Endothelial cell of umbilical vein (primary cell): ENCODE measurements at regions not wholly inside any gene's neighbourhood (a gene's known extent, or its start where the extent isn't known, plus 50 kb on each side); places are given as distances from the start of the nearest gene placed in this dataset.

Experiments
- BruUV-seq: library from RNA; stranded (reverse); fragments of 400-500 nt; replicated peaks from 2 replicates; lab custom pipeline; 2021; lab: Mats Ljungman, UMichigan
- CTCF ChIA-PET: fragments of 300-600, 350-600 bp; sonication (Branson Sonifier 250); formaldehyde crosslinking; loops from one replicate; lab custom pipeline; 2021; ENCODE audit warnings: antibody characterized with exemption, inconsistent platforms; lab: Charles Lee
- POLR2A ChIA-PET: fragments of 300-600, 350-600 bp; sonication (Branson Sonifier 250); formaldehyde crosslinking; loops from one replicate; lab custom pipeline; 2021; ENCODE audit warnings: antibody characterized with exemption, inconsistent platforms; lab: Charles Lee
- DNase-seq: peaks from one replicate; pipeline ENCODE4 v3.0.0-alpha.2; 2011; ENCODE audit warnings: low read depth, low spot score
- FAIRE-seq: peaks from 2 replicates; lab custom pipeline; 2011; peaks lifted over from hg19 to GRCh38; lab: Jason Lieb, UNC
- H2AFZ ChIP-seq: 2 replicates; pipeline ENCODE4 v1.6.0; 2012; ENCODE audit warnings: low read depth, low read length, control low read depth, inconsistent platforms
- H3K27ac ChIP-seq: 2 replicates; pipeline ENCODE4 v1.5.1; 2011; ENCODE audit warnings: low read depth, mild to moderate bottlenecking, control low read depth, low read length, moderate library complexity; ENCODE audit not compliant: insufficient read depth
- H3K27me3 ChIP-seq, 2 experiments: 2 replicates each; pipeline versions ENCODE4 v1.6.0 to v1.6.1; 2011; ENCODE audit warnings: low read length in 2 of 2, mixed read lengths in 1 of 2; ENCODE audit not compliant: control insufficient read depth in 2 of 2, insufficient read depth in 2 of 2
- H3K36me3 ChIP-seq, 2 experiments: 2 replicates in 1 of 2; 3 replicates in 1 of 2; pipeline ENCODE4 v1.5.1; 2011; ENCODE audit warnings: low read length in 2 of 2, mild to moderate bottlenecking in 1 of 2, moderate library complexity in 1 of 2; ENCODE audit not compliant: control insufficient read depth in 2 of 2, insufficient read depth in 2 of 2; ENCODE audit errors: extremely low read depth in 1 of 2
- H3K4me1 ChIP-seq: 3 replicates; pipeline ENCODE4 v1.5.1; 2011; ENCODE audit warnings: mild to moderate bottlenecking, low read length; ENCODE audit not compliant: control insufficient read depth, insufficient read depth; ENCODE audit errors: extremely low read depth
- H3K4me2 ChIP-seq: 2 replicates; pipeline ENCODE4 v1.6.1; 2011; ENCODE audit warnings: low read length, control low read depth, mixed read lengths; ENCODE audit not compliant: insufficient read depth
- H3K4me3 ChIP-seq, 3 experiments: fragments of 200-600 bp in 1 of 3; sonication (generic), shearing (Covaris generic) in 1 of 3; replicated peaks in 1 of 3; 2 replicates each; pipeline ENCODE4 v1.5.1; 2011 to 2016; ENCODE audit warnings: control low read depth in 3 of 3, low read length in 3 of 3, mild to moderate bottlenecking in 2 of 3, inconsistent platforms in 1 of 3, low read depth in 1 of 3, moderate library complexity in 1 of 3; ENCODE audit not compliant: insufficient read depth in 1 of 3
- H3K79me2 ChIP-seq: 2 replicates; pipeline ENCODE4 v1.6.0; 2012; ENCODE audit warnings: low read length, inconsistent platforms; ENCODE audit not compliant: control insufficient read depth, insufficient read depth
- H3K9ac ChIP-seq: replicated peaks from 2 replicates; pipeline ENCODE3; 2011; ENCODE audit warnings: low read length, control low read depth; ENCODE audit not compliant: insufficient read depth; ENCODE audit errors: extremely low read depth
- H3K9me1 ChIP-seq: replicated peaks from 3 replicates; pipeline ENCODE4 v1.6.0; 2011; ENCODE audit warnings: mild to moderate bottlenecking, low read length; ENCODE audit not compliant: control insufficient read depth, insufficient read depth; ENCODE audit errors: extremely low read depth
- H3K9me3 ChIP-seq: replicated peaks from 2 replicates; pipeline ENCODE4 v1.5.1; 2012; ENCODE audit warnings: low read length, inconsistent platforms; ENCODE audit not compliant: control insufficient read depth, insufficient read depth
- H4K20me1 ChIP-seq: replicated peaks from 2 replicates; pipeline ENCODE3; 2011; ENCODE audit warnings: mild to moderate bottlenecking, low read length; ENCODE audit not compliant: control insufficient read depth, insufficient read depth; ENCODE audit errors: extremely low read depth
- EZH2 ChIP-seq: IDR thresholded peaks from 2 replicates; pipeline ENCODE4 v1.6.1; 2012; ENCODE audit warnings: borderline replicate concordance, low read depth, mild to moderate bottlenecking, moderate library complexity, low read length, inconsistent platforms; ENCODE audit not compliant: severe bottlenecking
- FOS ChIP-seq: IDR thresholded peaks from 2 replicates; pipeline ENCODE4 v1.6.1; 2011; ENCODE audit warnings: mild to moderate bottlenecking, low read length, moderate library complexity, borderline replicate concordance; ENCODE audit not compliant: insufficient read depth
- JUN ChIP-seq: IDR thresholded peaks from 2 replicates; pipeline ENCODE4 v1.6.1; 2011; ENCODE audit warnings: borderline replicate concordance, low read depth; ENCODE audit not compliant: insufficient read length, insufficient read depth
- MYC ChIP-seq: IDR thresholded peaks from one replicate; pipeline ENCODE4 v1.6.1; 2011; ENCODE audit warnings: mild to moderate bottlenecking, low read depth, low read length
- POLR2A ChIP-seq: IDR thresholded peaks from 2 replicates; pipeline ENCODE4 v1.6.1; 2012; ENCODE audit warnings: low read depth, mild to moderate bottlenecking, control low read depth, low read length
- dilution Hi-C: fragments of 300-500 bp; cut with MboI; formaldehyde crosslinking; loops from one replicate; pipeline ENCODE4 v1.15.0; 2019; ENCODE audit warnings: low sequenced_read_pairs; ENCODE audit not compliant: extremely low pct_ligation_motif_present
- intact Hi-C: fragments of 100-400 bp; cut with micrococcal nuclease; formaldehyde crosslinking; loops from one replicate; pipeline ENCODE4 v1.10.0; 2022
- TF ChIP-seq, protein P1 (sequence below): IDR thresholded peaks from 2 replicates; pipeline ENCODE4 v1.6.1; 2011; ENCODE audit not compliant: insufficient read depth, insufficient read length
- TF ChIP-seq, protein P2 (sequence below), 2 donors: IDR thresholded peaks; 1 replicate in 1 of 2; 2 replicates in 1 of 2; pipeline ENCODE4 v1.5.1; 2011; ENCODE audit warnings: low read length in 2 of 2, mild to moderate bottlenecking in 2 of 2, moderate library complexity in 2 of 2, control low read depth in 1 of 2, inconsistent platforms in 1 of 2, low read depth in 1 of 2; ENCODE audit not compliant: insufficient read depth in 1 of 2; ENCODE audit errors: extremely low read depth in 1 of 2

DNA sequence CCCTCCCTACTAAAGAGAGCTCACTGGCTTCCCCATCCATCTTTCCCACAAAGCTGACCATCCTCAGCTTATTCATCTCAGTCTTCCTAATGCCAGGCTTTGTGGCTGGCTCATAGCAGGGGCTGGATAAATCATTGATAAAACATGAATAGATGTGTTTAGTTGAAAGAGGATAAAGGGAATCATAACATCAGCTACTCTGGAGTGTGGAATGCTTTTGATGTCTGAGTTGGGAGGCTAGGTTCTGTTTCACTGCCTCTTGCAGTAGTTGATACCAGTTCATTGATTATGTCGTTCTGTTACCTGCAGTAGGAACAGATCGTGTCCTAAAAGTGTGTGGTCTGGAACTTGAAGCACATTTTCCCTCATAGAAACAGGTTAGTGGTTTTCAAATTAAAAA, 66.3 kb upstream of the HK2 start:
- intact Hi-C loops (no loop called here), dilution Hi-C loops (no loop called here)
- Histone ChIP-seq H3K9ac (no peak overlapping the region), H3K27me3 (peaks cover 2% of the 10 kb centered on the region in 2 experiments), H4K20me1 (no peaks in the 10 kb centered on the region), H3K4me2 (no peak overlapping the region), H3K27ac (no peak overlapping the region), H3K36me3 (no peaks in the 10 kb centered on the region), H2AFZ (no peak overlapping the region), H3K4me3 (no peak overlapping the region), H3K4me1 (peaks cover 14% of the 10 kb centered on the region), H3K9me1 (no peaks in the 10 kb centered on the region), H3K79me2 (no peaks in the 10 kb centered on the region), H3K9me3 (no peaks in the 10 kb centered on the region)
- no TSS peak for BruUV-seq
- TF ChIP-seq FOS = no peak
- TF ChIP-seq, protein P1, sequence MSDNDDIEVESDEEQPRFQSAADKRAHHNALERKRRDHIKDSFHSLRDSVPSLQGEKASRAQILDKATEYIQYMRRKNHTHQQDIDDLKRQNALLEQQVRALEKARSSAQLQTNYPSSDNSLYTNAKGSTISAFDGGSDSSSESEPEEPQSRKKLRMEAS = no peak
- no peak for TF ChIP-seq JUN
- no peak for TF ChIP-seq MYC
- TF ChIP-seq, protein P2, sequence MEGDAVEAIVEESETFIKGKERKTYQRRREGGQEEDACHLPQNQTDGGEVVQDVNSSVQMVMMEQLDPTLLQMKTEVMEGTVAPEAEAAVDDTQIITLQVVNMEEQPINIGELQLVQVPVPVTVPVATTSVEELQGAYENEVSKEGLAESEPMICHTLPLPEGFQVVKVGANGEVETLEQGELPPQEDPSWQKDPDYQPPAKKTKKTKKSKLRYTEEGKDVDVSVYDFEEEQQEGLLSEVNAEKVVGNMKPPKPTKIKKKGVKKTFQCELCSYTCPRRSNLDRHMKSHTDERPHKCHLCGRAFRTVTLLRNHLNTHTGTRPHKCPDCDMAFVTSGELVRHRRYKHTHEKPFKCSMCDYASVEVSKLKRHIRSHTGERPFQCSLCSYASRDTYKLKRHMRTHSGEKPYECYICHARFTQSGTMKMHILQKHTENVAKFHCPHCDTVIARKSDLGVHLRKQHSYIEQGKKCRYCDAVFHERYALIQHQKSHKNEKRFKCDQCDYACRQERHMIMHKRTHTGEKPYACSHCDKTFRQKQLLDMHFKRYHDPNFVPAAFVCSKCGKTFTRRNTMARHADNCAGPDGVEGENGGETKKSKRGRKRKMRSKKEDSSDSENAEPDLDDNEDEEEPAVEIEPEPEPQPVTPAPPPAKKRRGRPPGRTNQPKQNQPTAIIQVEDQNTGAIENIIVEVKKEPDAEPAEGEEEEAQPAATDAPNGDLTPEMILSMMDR (IDR thresholded peaks at IDR 0.05; ENCODE audit: extremely low read depth in 1 of 2, insufficient read depth in 1 of 2, low read depth in 1 of 2, low read length in 2 of 2) = no peak
- ChIA-PET POLR2A (no interaction called here), CTCF (interaction anchor here (1.3 kb wide), 1 partner anchor 8 kb away, joined by 4 read pairs; no protein-coding TSS in a partner anchor)
- DNase-seq (no peak), FAIRE-seq (no peak)

DNA sequence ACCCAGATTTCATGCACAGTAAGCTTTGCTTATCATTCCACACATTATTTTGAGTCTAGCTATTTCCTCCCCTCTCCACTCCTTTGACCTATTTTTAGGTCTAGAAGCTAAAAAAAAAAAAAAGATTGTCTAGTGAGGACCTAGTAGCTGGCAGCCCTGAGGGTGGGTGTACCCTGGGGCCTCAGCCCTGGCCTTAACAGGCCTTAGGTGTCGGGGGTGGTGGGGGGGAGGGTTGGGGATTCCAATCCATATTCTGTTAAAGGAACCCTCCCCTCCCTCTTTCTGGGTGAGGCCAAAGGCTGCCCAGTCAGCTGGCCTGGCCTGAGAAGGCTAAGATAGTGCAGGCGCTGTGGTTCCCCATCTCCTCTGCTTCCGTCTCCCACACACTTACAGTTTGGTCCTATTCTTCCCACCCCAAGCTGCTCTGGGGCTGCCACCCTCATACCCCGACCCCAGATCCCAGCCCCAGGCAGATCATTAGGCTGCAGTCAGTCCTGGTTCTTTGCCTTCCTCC, 65.5 kb upstream of the HK2 start:
- dilution Hi-C loops = no loop called here
- Histone ChIP-seq H3K4me3 (no peak overlapping the region), H3K4me2 (no peak overlapping the region), H3K9me1 (no peaks in the 10 kb centered on the region), H3K79me2 (no peaks in the 10 kb centered on the region), H4K20me1 (no peaks in the 10 kb centered on the region), H3K27me3 (peaks cover 2% of the 10 kb centered on the region in 2 experiments), H2AFZ (no peak overlapping the region), H3K9ac (no peak overlapping the region), H3K9me3 (no peaks in the 10 kb centered on the region), H3K27ac (no peak overlapping the region), H3K36me3 (no peaks in the 10 kb centered on the region), H3K4me1 (peaks cover 14% of the 10 kb centered on the region)
- TF ChIP-seq EZH2 (no peak), POLR2A (no peak)
- TF ChIP-seq, protein P1 = no peak
- TF ChIP-seq, protein P2 (IDR thresholded peaks at IDR 0.05; ENCODE audit: extremely low read depth in 1 of 2, insufficient read depth in 1 of 2, low read depth in 1 of 2, low read length in 2 of 2) = no peak
- POLR2A ChIA-PET = interaction anchor here (0.6 kb wide), 1 partner anchor 90 kb away, joined by 3 read pairs; no protein-coding TSS in a partner anchor
- no peak for DNase-seq
- CTCF ChIA-PET = interaction anchor here (1.3 kb wide), 1 partner anchor 9 kb away, joined by 4 read pairs; no protein-coding TSS in a partner anchor
- BruUV-seq = no TSS peak
- intact Hi-C loops = no loop called here
- FAIRE-seq = no peak
